Brain pericyte (primary cell): ENCODE measurements at regions not wholly inside any gene's neighbourhood (a gene's known extent, or its start where the extent isn't known, plus 50 kb on each side); places are given as distances from the start of the nearest gene placed in this dataset.

ENCODE experiments used
- DNase-seq: peaks from one replicate; pipeline ENCODE4 v3.0.0-alpha.2; 2012; ENCODE audit warnings: low read depth, low spot score

GRCh38 chr19:46911456-46911855, 50.7 kb downstream of the ARHGAP35 start:
- no peak for DNase-seq

DNA sequence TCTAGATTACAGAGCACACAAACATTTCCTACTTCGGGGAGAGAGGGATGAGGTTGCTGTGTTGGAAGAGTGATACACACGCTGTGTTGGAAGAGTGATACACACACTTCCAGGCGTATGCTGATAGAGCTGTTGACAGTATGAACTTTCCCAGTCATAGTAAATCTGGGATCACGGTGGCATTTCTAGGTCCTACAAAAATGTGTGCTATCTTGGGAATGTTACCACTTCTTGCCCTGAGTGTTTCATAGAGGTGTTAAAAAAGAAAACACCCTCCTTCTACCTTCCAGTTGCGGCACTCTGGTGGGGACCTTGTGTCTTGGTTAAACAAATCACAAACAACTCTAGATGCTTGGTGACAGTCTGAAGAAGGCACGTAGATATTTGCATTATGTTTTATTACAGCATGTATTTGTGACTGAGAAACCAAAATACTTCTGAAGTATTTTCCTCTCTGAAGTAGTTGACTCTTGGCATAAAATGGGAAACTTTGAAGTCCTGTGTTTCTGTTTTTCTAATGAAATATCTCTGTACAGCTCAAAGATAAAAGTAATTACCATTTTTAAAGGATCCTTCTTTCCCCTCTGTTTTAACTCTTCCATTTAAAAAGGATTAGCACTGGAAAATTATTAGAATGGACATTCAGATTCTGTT, 52.5 kb downstream of the ARHGAP35 start:
- DNase-seq, result no peak

DNA sequence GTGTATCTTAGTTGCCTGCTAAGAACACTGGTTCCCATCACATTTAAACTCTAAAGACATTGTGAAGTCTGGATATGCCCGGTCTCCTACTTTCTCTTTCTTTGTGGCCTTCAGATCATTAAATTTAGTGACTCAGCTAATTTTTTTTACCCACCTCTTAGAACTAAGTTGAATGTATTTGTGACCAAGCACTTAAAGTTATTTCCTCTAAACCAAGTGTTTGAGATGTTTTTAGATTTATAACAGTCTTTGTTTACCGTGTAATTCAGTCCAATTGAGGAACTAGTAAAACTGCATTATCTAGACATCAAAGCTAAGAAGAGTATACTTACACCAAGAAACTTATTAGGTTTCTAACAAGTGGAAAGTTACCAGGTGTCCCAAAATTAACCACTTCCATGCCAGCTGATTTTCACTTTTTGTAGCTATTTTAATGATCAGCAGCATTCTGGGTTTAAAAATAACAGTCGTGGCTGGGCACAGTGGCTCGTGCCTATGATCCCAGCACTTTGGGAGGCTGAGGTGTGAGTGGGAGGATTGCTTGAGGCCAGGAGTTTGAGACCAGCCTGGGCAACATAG, 53.1 kb downstream of the ARHGAP35 start:
- no peak for DNase-seq

GRCh38 chr19:46915386-46915785, 54.6 kb downstream of the ARHGAP35 start:
- no peak for DNase-seq

GRCh38 chr19:46917002-46917401, 56.2 kb downstream of the ARHGAP35 start:
- no peak for DNase-seq

GRCh38 chr19:46919324-46919723, 58.5 kb downstream of the ARHGAP35 start:
- DNase-seq, result no peak

- DNase-seq, result no peak
Observed at GRCh38 chr19:46920362-46920761, 59.6 kb downstream of the ARHGAP35 start.

GRCh38 chr19:46921071-46921470, 60.3 kb downstream of the ARHGAP35 start:
- no peak for DNase-seq

DNA sequence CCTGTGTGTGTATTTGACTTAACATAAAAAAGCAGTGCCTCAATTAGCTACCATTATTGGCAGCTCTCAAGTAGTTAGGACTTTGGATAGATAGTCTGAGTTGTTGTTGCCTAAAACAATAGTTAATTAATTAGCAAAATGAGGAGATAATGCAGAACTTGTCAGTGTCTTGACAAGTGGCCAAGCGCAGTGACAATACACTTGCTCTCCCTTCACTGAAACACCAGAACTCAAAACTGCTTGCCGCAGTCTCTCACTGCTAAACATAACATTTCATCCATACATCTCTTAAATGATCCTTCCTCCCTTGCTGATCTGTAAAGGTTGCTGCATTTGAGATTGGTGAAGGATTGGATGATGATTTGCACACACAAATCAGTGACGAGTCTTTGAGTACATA, 61.7 kb downstream of the ARHGAP35 start:
- no peak for DNase-seq

GRCh38 chr19:46924874-46925547, 64.2 kb downstream of the ARHGAP35 start:
- no peak for DNase-seq

DNA sequence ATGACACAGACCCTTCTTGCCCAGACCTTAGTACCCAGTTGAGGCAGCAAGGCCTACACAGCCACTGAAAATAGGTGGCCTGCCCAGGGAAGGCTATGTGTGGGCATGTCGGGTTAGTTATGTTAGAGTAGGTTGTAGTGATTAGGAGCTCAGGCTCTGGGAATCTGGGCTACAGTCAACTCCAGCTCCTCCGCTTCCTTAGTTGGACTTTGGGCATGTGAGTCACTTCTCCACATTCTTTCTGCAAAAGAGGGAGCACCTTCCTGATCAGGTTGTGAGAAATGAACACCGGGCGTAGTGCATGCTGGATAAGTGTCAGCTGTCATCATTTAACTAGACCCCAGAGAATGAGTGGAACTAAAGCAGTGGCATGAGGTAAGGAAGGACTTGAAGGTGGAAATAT, 64.8 kb downstream of the ARHGAP35 start:
- no peak for DNase-seq

DNA sequence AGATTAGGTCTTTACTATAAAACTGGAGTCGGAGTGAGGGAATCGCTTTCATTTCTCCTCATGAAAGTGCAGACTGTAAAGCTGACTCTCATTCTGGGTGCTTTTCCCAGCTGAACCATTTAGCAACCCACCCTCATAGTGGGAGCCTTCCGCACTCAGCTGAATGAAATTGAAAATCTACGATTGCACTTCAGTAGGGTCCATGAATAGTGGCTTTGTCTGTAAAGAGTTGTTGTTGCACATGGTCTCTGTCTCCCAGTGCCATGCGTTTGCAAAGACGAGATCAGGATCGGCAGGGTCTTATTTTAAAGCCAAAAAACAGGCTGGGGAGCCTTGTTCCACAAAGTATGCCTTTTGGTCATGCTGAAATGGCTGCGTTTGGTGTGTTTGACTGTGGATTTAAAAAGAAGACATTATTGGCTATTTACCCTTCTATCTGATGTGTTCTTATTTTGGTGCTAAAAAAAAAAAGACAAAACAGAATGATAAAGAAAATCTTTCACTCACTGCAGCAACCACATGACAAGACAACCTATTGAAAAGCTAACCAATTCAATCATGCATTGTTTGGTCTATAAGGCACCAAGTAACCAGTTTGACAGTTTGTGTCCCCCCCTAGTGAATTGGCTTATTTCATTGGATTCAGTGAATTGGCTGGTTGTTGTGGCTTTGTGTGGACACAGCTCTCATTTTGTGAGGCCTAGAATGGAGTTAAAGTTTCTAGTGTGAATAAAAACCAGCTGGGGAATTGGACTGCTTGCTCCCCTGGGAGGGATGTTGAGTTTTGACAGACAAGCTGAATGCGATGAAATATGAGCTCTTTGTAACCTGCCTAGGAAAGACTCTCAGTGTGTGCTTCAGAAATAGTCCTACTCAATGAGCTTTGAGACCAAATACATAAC, 65.6 kb downstream of the ARHGAP35 start:
- no peak for DNase-seq

- no peak for DNase-seq
Observed at GRCh38 chr19:46927106-46927505, 66.3 kb downstream of the ARHGAP35 start.

DNA sequence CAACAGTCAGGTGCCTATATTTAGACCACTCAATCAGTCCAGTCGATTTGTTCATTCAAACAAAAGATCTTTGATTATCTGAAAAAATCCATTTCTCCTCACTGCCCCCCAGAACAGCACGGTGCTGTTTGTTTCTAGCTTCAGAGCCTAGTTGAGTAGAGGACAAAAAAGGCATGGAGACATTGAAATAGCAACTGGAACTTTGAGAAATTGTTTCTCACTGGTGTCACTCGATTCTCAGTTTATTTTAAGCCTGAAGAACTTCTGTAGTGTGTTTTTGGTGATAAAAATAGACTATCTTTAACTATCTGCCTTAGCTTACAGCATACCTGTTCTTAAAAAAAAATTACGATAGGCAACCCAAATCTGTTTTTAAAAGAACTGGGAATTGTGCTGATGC, 67.1 kb downstream of the ARHGAP35 start:
- no peak for DNase-seq

DNA sequence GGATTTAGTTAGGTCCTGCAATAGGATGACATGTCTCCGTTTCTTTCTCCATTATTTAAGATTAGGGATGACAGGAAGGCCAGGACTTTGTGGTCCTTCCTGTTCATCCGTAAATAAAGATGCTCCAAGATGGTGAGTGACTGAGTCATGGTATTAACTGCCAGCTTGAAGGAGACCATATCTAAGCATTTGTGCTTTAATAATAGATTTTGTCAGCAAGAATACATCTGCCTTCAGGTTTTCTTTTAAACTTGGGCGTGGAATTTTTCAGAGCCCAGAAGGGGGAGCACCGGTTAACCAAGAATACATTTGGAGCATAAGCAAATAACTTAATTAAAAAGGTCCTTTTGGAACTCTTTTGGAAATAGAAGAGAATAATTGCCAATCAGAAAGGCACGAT, 68.2 kb downstream of the ARHGAP35 start:
- DNase-seq, result no peak

- no peak for DNase-seq
Observed at GRCh38 chr19:46931202-46931601, 70.4 kb downstream of the ARHGAP35 start.

GRCh38 chr19:46932346-46932745, 71.5 kb downstream of the ARHGAP35 start:
- no peak for DNase-seq

DNA sequence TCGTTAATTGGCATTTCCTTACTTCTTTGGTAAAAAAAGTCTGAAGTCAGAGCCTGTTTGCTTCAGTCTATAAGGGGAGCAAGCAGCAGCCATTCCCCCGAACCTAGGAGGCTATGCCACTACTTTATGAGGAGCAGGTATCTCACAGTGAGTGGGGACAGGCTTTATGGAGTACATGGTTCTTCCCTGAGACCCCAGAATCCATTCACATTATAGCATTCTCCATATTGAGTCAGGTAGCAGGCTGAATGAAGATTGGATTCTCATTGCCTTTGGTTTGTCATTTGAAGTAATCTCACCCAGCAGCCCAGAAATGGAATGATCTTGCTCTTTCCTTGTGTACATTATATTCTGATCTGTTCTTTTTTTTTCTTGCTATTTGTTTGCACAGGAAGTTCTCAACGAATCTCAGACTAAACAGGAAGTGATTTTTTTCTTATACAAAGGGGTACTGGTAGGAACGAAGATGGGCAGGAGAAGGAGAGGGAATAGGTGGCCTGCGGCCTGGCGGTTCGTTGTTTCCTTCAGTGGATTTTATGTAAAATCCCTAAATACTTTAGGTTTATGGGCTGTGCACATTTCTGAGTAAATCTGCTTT, 74.4 kb downstream of the ARHGAP35 start:
- no peak for DNase-seq

GRCh38 chr19:46943150-46943946, 76.3 kb upstream of the NPAS1 start:
- DNase-seq, result no peak

- DNase-seq, result no peak
Observed at GRCh38 chr19:46944123-46944748, 75.4 kb upstream of the NPAS1 start.
